ENCODE measurements at regions not wholly inside any gene's neighbourhood (a gene's known extent, or its start where the extent isn't known, plus 50 kb on each side); places are given as distances from the start of the nearest gene placed in this dataset.

DNA sequence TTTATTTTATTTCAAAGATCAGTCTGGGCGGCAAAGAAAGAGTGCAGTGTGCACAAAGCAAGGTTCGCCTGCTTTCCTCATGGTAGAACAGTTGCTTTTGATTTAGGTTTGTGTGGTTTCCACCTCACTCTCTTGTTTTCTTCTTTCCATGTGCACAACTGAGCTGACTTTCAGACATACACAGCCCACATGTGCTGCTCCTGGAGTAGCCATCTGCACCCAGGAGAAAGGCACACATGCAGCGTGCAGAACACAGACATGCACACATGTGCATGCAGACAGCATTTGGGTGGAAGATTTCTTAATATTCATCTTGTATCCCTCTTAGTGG is 302.1 kb downstream of the FZD1 start:
- TF ChIP-seq YY1 (IDR thresholded peaks at IDR 0.05; ENCODE audit: insufficient read depth, insufficient read length) (no peak), ZNF274 (IDR thresholded peaks at IDR 0.05; ENCODE audit: low read depth, low read length) (no peak), SUZ12 (IDR thresholded peaks at IDR 0.05; ENCODE audit: extremely low read depth, insufficient read depth, insufficient read length) (no peak)
